ENCODE measurements at regions not wholly inside any gene's neighbourhood (a gene's known extent, or its start where the extent isn't known, plus 50 kb on each side); places are given as distances from the start of the nearest gene placed in this dataset.

DNA sequence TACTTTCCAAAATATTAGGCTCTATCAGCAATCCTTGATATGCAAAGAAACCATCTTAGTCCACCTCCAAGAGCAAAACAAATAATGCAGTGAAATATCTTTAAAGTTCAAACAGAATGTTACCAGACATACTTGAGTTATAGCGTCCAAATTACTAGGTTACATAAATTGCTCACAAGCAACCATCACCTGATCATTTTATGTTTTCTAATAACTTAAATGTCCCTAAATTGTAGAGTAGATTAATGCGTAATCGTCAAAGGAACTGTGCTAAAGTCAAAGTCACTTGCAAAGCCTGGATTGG is 350.6 kb upstream of the ARGLU1 start:
- no peak overlapping the region for H3K4me3 ChIP-seq (ENCODE audit: low read depth, low read length)

DNA sequence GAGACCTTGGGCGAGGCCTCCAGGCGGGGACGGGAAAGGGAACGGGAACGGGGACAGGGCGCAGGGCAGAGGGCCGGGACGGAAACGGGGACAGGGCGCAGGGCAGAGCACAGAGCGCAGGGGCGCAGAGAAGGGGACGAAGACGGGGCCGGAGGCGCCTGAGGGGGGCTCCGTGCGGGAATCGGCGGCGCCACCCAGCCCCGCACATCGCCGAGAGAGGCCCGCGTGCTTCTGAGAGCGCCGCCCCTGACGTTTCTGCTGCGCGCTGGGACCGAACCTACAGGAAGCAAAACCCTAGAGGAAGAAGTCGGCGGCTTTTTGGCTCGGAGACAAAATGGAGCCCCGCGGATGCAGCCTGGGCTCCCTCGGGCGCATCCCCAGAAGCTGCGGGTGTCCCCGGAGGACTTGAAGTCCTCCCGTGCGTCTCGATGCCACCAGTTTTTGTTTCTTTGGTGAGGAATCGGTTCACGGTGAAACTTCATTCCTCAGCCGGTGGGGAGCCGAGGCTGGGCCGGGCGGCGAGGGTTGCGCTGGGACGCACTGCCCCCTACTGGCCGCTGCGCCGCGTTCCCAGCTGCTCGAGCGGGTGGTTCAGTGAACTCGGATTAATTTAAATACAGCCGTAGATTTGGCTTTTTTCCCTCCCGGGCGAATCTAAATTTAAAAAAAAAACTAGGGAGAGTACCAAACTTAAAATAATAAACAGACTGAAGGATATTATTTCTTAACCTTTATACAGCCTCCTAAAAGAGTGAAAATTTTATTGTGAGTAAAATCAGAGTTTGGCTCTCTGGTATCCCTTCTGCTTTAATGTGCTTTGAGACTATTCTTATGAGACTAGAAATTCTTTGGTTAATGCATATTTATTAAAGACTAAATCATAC is 350.0 kb upstream of the ARGLU1 start:
- H3K4me3 ChIP-seq (ENCODE audit: low read depth, low read length): peak overlapping the region; percentile 63

- H3K4me3 ChIP-seq (ENCODE audit: low read depth, low read length): no peak overlapping the region
Observed at GRCh38 chr13:106917024-106917571, 349.2 kb upstream of the ARGLU1 start.

- H3K4me3 ChIP-seq (ENCODE audit: low read depth, low read length): no peak overlapping the region
Observed at GRCh38 chr13:106916329-106916976, 348.5 kb upstream of the ARGLU1 start.

DNA sequence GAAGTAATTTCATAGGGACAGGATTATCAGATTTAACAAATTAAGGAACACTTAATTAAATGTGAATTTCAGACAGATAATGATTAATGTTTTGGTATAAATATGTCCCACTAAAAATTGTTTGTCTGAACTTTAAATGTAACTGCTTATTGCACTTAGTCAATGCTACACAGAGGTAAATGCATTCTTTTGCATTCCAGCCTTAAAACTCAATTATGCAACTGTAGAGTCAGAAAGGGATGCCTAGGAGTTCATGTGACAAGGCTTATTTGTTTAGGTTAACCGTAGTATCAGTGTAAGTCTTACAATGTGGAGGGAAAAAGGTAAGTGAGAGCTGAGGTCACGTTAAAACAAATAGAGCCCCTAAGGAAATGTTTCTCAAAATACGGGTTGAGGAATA is 347.2 kb upstream of the ARGLU1 start:
- no peak overlapping the region for H3K4me3 ChIP-seq (ENCODE audit: low read depth, low read length)

DNA sequence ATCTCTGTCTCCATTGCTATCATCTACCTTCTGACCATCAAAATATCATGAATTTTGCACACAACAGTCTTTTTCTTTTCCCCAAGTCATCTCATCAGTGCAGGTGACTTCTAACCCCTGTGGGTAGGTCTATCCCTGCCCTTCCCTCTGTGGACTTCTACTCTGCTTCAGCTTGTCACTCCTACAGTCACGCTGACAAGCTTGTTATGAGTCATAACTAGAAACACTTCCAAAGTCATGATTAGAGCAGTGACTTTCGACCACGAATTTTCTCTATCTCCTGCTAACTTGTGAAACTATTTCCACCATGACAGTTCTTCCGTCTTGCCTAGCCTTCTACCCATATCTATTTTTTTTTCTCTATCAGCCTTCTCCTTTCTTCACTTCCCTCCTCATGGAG is 343.7 kb upstream of the ARGLU1 start:
- H3K4me3 ChIP-seq (ENCODE audit: low read depth, low read length): no peak overlapping the region

- H3K4me3 ChIP-seq (ENCODE audit: low read depth, low read length): no peak overlapping the region
Observed at GRCh38 chr13:106911020-106911419, 343.1 kb upstream of the ARGLU1 start.

DNA sequence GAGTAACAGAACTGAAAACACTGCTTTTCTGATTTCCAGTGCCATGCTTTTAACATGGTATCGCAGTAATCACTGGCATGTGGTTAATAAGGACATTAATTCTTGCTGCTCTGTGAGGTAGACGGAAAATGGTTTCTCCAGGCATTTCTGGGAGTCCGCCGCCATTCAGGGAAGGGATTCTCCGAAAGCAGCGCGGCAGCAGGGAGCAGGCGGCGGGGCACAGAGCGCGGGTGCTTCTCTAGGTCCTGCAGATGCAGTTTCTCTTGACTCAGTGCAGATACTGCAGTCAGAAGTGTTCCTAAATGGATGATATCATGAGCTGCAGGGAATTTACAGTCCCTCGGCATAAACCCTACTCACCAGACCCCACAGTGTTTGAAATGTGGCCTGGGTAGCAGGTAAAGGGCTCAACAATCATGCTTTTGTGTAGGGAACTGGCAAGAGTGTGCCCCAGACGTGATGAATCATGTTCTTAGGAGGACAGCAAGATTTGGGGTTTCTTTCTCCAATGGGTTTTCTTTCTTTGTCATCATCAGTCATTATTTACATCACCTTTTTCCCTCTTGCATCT is 338.6 kb upstream of the ARGLU1 start:
- H3K4me3 ChIP-seq (ENCODE audit: low read depth, low read length): no peak overlapping the region

- H3K4me3 ChIP-seq (ENCODE audit: low read depth, low read length): no peak overlapping the region
Observed at GRCh38 chr13:106905380-106906162, 337.6 kb upstream of the ARGLU1 start.

- H3K4me3 ChIP-seq (ENCODE audit: low read depth, low read length): no peak overlapping the region
Observed at GRCh38 chr13:106899442-106899841, 331.5 kb upstream of the ARGLU1 start.

- no peak overlapping the region for H3K4me3 ChIP-seq (ENCODE audit: low read depth, low read length)
Observed at GRCh38 chr13:106898231-106898630, 330.3 kb upstream of the ARGLU1 start.

DNA sequence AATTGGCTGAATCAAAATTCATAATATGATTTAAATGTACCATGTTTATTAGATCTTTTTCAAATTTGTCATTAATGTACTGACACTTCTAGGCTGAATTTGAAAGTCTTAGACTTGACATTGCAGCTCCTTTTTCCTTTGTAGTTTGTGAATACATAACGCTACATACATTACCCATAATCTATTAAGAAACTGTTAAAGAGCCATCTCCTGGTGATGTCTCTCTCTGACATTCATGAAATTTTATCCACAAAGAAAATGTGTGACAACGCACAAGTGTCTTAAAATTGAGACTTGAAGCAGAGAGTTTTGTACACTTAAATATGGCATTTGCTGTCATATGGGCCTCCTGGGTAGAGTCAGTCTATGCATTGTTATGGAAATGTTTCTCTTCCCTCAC is 320.2 kb upstream of the ARGLU1 start:
- no peak overlapping the region for H3K4me3 ChIP-seq (ENCODE audit: low read depth, low read length)

DNA sequence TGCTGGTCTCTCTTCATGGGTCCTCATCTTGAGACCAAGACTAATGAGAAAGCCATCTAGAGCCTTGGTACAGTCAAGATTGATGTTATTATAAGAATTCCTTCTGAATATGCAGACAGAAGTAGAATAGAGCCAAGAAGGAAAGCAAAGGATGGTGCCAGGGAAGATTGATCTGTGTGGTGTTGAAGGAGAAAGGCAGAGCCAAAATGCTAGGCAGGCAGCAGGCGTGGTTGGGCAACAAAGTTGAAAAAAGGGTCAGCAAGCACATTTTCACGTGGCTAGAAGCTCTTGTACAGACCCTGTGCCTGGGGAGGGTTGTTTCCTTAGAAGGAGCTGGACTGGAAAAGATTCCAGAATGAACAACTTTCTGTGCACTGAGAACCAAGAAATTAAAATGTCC is 319.7 kb upstream of the ARGLU1 start:
- no peak overlapping the region for H3K4me3 ChIP-seq (ENCODE audit: low read depth, low read length)

GRCh38 chr13:106883976-106884375 is 316.0 kb upstream of the ARGLU1 start:
- no peak overlapping the region for H3K4me3 ChIP-seq (ENCODE audit: low read depth, low read length)

DNA sequence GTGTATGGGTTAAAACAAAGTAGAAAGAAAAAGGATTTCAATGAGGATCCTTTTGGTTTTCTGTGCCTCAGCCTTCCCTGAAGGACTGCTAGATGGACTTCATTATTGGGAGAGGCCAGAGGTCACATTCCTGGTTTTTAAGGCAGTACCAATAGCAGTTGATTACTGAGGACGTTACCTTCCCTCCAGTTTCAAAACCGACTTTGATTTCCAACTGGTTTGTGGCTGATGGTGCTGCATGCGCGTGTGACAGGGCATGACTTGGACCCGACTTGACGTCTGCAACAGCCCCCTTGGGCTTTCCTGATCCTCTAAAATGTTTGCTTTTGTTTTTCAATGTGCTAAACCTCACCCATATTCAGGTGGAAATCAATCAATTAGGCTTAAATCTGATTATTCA is 314.3 kb upstream of the ARGLU1 start:
- no peak overlapping the region for H3K4me3 ChIP-seq (ENCODE audit: low read depth, low read length)

DNA sequence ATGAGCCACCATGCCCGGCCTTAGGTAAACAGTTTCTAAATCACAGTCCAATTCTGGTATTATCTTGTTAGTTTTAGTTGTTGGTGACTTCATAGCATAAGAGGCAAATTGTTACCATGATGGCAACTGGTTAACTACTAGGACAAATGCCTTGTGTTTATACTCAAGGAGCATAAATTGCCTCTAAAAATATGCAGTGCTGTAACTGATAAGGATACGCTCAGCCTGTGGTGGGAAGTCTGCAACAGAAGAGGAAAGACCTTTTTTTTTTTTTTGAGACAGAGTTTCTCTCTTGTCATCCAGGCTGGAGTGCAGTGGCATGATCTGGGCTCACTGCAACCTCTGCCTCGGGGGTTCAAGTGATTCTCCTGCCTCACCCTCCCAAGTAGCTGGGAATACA is 311.9 kb upstream of the ARGLU1 start:
- no peak overlapping the region for H3K4me3 ChIP-seq (ENCODE audit: low read depth, low read length)

DNA sequence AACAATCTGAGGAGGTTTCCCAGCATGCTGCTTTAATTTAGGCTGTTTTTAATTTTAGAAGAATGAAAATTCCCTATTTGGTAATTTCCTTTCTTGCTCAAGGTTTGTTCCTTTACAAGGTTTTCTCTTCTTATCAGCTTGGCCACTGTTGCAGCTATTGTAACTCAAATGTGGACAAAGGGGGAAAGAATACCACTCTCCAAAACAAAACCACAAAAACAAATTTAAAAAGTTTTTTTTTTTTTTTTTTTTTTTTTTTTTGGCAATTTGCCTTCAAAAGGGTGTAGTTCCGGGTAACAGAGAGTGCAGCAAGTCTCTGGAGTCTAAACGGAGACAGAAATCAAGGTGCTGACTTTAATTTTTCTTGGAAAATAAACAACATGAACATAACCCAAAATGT is 306.4 kb upstream of the ARGLU1 start:
- H3K4me3 ChIP-seq (ENCODE audit: low read depth, low read length): no peak overlapping the region

DNA sequence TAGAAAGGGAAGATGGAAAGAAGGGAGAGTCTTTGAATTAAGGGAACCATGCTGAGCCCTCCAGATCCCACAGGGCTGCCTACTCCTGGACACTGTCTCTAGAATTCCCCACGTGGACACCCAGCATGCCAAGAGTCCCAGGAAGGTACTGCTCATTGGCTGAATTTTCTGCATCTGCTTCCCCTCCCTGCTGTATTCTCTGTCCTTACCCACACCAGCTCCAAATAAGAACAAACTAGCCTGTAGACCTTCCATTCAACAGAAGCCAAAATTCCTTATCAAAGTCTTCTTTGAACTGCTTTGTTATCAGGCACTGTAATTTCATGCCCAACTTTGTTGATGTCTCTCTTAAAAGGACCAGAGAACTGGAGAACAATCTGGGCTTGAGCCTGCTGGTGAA is 305.9 kb upstream of the ARGLU1 start:
- no peak overlapping the region for H3K4me3 ChIP-seq (ENCODE audit: low read depth, low read length)

- H3K4me3 ChIP-seq (ENCODE audit: low read depth, low read length): no peak overlapping the region
Observed at GRCh38 chr13:106867249-106867648, 299.3 kb upstream of the ARGLU1 start.

DNA sequence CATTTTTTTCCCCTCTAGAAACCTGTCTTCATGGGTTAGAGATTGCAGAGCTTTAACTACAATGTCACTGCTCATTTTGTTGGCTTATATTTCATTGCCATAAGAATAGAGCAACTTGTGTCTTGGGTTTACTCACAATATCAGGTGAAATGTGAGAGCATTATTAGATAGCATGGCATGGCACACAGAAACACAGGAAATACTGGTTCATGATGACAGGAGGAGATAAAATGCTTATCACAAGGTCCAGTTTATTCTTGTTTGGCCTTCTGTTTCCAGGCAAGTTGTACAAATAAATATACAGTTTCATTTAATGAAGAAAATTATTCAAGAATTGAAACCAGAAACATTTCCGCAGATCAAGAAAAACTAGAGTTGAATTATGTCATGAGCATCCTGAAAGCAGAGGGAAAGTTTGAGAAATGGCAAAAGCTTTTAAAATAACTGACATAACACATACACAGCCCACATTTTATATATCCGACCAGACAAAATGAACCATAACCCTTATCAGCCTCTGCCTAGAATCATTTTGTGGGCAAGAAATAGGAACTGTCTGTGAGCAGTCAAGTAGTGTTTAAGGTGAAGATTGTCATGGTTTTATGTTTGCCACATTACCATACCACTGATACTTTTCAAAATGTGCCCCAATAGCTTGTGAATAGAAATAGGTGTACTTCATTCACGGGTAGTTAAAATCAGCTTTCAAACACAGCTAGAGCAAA is 297.9 kb upstream of the ARGLU1 start:
- no peak overlapping the region for H3K4me3 ChIP-seq (ENCODE audit: low read depth, low read length)

DNA sequence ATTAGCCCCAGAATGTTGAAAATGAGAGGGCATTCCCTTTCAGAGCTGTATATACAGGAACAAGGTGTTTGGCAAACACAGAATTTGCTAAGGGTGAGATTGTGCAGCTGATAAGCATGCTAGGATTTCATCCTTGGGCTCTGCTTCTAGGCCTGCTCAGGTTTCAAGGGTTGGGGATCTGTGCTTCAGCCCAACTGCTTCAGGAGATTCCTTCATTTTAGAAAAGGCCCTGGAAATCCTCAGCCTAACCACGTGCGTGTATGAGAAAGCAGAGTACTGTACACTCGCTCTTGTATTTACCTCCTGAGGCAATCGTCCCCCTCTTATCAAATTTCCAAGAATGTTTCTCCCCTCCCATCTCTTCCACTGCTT is 291.6 kb upstream of the ARGLU1 start:
- no peak overlapping the region for H3K4me3 ChIP-seq (ENCODE audit: low read depth, low read length)

Measured in iPS-11a (cell line).